Skeletal muscle satellite cell (primary cell): ENCODE measurements at regions not wholly inside any gene's neighbourhood (a gene's known extent, or its start where the extent isn't known, plus 50 kb on each side); places are given as distances from the start of the nearest gene placed in this dataset.

Experiments
- H3K27me3 ChIP-seq: 2 replicates; pipeline ENCODE4 v1.7.0; 2013; ENCODE audit warnings: low read length; ENCODE audit not compliant: control insufficient read depth, insufficient read depth
- H3K36me3 ChIP-seq: 2 replicates; pipeline ENCODE4 v1.7.0; 2013; ENCODE audit warnings: mild to moderate bottlenecking, control low read depth, low read length; ENCODE audit not compliant: insufficient read depth
- H3K4me1 ChIP-seq: 2 replicates; pipeline ENCODE4 v1.7.0; 2013; ENCODE audit warnings: low read length; ENCODE audit not compliant: control insufficient read depth, insufficient read depth
- H3K4me2 ChIP-seq: 2 replicates; pipeline ENCODE4 v1.7.0; 2013; ENCODE audit warnings: mild to moderate bottlenecking, low read length
- H3K4me3 ChIP-seq: 2 replicates; pipeline ENCODE4 v1.7.0; 2013; ENCODE audit warnings: low read length
- H3K9ac ChIP-seq: 2 replicates; pipeline ENCODE4 v1.7.0; 2013; ENCODE audit warnings: mild to moderate bottlenecking, low read depth, low read length, moderate library complexity
- H3K9me3 ChIP-seq: replicated peaks from 2 replicates; pipeline ENCODE4 v1.7.0; 2013; ENCODE audit warnings: mild to moderate bottlenecking, control low read depth, low read length

DNA sequence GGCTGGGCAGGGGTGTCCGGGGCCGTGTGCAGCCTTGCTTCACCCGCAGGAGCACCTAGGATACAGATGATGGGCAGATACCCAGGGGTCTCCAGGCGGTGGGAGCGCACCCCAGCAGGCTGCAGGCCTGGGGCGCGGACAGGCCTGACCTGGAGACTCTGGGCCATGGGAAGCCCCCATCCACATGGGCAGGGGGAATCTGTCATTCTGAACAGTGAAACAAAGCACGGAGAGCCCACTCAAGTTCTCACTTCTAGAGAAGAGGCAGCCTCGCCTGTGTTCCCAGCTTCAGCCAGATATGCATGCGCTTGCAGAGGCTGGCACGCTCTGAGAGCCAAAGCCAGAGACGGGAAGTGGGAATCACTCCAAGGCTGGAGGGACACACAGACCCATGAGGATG is 333.1 kb downstream of the BRD1 start:
- peaks cover 13% of the 10 kb centered on the region for H3K9me3 ChIP-seq
- no peaks in the 10 kb centered on the region for H3K4me1 ChIP-seq
- H3K4me3 ChIP-seq, result no peak overlapping the region
- no peak overlapping the region for H3K4me2 ChIP-seq
- no peaks in the 10 kb centered on the region for H3K36me3 ChIP-seq
- no peaks in the 10 kb centered on the region for H3K27me3 ChIP-seq
- no peak overlapping the region for H3K9ac ChIP-seq

DNA sequence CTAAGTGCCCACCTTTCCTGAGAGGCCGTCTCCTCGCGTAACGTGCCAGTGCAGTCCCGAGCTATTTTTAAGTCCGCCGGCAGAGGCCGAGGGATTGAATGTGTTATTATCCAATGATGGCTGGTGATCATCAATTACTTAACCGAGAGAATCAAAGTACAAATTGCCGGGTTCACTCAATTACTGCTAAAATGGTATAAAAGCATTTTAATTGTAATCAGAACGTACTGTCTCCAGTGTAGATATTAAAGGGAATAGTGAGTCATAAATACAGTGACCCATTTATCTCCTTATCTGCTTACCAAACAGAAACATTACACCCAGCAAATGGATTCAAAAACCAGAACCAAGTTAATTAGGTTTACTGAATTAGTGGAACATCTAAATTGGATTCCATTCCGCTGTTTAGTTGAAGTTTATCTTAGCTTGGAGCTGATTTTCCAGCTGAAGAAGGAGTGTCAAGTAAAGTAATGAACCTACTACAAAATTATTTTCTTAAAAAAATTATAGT is 334.9 kb downstream of the BRD1 start:
- Histone ChIP-seq H3K9ac (no peak overlapping the region), H3K4me1 (no peaks in the 10 kb centered on the region), H3K27me3 (no peaks in the 10 kb centered on the region), H3K9me3 (peaks cover 13% of the 10 kb centered on the region), H3K4me3 (no peak overlapping the region), H3K36me3 (no peaks in the 10 kb centered on the region), H3K4me2 (no peak overlapping the region)

DNA sequence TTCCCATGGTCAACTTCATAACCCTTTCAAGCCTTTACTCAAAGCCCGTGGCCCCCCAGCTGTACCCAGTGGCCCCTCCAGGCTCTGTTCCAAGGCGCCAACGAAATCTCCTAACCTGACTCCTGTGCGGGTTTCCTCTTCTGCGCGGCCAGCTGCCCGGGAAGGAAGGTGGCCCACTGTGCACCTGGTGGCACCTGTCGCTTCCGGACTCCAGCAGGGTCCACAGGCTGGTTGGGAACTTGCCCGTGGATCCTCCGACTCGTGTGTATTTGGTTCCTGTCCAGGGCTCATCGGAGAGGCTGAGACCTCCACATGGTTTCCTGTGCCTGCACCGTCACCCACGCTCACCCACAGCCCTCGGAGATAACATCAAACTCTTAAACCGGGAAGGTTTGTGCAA is 335.4 kb downstream of the BRD1 start:
- no peaks in the 10 kb centered on the region for H3K4me1 ChIP-seq
- H3K36me3 ChIP-seq, result no peaks in the 10 kb centered on the region
- H3K27me3 ChIP-seq, result no peaks in the 10 kb centered on the region
- no peak overlapping the region for H3K9ac ChIP-seq
- no peak overlapping the region for H3K4me2 ChIP-seq
- no peak overlapping the region for H3K4me3 ChIP-seq
- H3K9me3 ChIP-seq, result peaks cover 13% of the 10 kb centered on the region

DNA sequence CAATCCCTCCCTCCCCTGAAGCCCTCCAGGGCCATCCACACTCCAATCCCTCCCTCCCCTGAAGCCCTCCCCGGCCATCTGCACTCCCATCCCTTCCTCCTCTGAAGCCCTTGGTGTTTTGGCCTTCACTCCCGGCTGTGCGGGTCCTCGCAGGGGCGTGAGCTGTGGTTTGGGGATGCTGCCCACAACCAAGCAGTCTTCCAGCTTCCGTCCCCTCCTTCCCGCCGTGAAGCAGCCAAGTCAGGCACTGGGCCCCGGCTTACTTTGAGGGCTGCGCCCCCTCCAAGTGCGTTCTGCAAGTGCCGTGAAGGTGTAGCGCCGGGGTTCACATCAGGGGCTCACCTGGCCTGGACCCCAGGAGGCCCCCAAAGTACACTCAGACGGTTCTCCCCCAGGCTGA is 335.9 kb downstream of the BRD1 start:
- Histone ChIP-seq H3K4me3 (no peak overlapping the region), H3K9me3 (peaks cover 13% of the 10 kb centered on the region), H3K27me3 (no peaks in the 10 kb centered on the region), H3K9ac (no peak overlapping the region), H3K4me2 (no peak overlapping the region), H3K36me3 (no peaks in the 10 kb centered on the region), H3K4me1 (no peaks in the 10 kb centered on the region)

DNA sequence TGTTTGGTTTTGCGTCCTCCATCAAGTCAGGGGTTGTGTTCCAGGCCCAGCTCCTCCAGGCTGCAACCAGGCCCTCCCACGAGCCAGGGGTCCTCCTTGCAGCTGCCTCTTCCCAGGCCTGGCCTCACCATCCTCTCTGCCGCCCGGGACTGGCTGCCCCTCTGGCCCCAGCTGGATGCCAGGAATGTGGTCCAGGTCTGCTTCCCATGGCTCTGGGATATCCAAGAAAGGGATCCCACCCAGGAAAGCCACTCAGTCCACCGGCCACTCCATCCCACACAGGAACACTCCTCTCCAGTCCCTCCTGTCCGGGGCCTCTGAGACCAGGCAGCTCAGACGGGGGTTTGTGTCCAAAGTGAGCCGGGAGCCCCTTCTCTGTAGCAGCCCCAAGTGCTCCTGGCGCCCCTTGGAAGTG is 336.4 kb downstream of the BRD1 start:
- Histone ChIP-seq H3K4me3 (no peak overlapping the region), H3K9me3 (peaks cover 13% of the 10 kb centered on the region), H3K27me3 (no peaks in the 10 kb centered on the region), H3K36me3 (no peaks in the 10 kb centered on the region), H3K4me1 (no peaks in the 10 kb centered on the region), H3K9ac (no peak overlapping the region), H3K4me2 (no peak overlapping the region)

DNA sequence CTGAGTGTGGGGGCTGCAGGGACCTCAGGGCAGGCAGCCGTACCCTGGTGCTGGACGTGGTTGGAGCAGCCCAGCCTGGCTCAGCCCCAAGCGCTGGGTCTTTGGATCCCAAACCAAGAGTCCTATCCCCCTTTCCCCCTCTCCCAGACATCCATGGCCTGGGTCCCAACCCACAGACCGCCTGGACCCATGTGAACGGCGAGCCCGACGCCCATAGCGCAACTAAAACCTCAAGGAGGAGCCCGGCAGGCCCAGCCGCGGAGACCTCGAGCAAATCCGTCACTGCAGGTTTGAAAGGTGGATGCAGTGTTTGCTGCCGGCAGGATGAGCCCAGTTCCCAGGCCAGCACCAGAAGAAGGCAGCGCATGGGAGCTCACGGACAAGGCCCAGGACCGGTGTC is 337.0 kb downstream of the BRD1 start:
- Histone ChIP-seq H3K4me3 (no peak overlapping the region), H3K4me2 (no peak overlapping the region), H3K9ac (no peak overlapping the region), H3K36me3 (no peaks in the 10 kb centered on the region), H3K27me3 (no peaks in the 10 kb centered on the region), H3K4me1 (no peaks in the 10 kb centered on the region), H3K9me3 (peaks cover 13% of the 10 kb centered on the region)

DNA sequence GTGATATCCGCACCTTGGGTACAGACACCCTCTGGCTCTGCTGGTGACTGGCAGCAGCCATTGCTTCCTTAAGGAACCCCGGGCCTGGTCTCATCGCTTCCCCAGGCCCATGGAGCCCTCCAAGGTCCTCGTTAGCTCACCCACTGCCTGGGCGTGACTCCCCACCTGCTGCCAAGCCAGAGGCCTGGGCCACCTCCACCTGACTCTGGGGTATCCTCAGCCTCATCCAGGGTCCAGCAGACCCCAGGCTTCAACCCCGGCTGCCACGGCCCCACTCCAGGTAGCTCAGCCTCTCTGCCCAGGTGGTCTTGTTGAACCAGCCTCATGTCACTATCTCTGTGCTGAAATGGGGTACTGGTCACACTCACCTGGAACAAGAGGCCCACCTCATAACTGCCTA is 337.9 kb downstream of the BRD1 start:
- H3K36me3 ChIP-seq, result no peaks in the 10 kb centered on the region

DNA sequence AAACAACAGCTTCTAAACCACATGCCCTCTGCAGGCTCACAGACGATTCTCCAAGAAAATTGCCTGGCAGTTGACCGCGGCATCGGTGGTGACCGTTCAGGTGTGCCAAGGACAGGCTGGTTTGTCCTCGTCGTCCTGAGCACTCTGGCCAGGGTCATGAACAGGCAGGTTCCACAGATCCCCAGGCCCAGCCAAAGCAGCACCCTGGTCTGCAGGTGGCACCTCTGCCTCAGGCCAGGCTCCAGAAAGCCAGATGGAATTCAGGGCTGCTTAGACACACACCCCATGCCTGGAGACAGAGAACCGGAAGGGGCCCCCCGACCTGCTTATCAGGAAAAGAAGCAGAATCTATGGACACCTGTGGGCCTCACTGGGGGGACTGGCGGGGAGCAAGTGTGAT is 338.7 kb downstream of the BRD1 start:
- no peaks in the 10 kb centered on the region for H3K36me3 ChIP-seq
- no peaks in the 10 kb centered on the region for H3K4me1 ChIP-seq
- peaks cover 13% of the 10 kb centered on the region for H3K9me3 ChIP-seq
- no peak overlapping the region for H3K9ac ChIP-seq
- H3K4me3 ChIP-seq, result no peak overlapping the region
- H3K27me3 ChIP-seq, result no peaks in the 10 kb centered on the region
- no peak overlapping the region for H3K4me2 ChIP-seq

More for the DNA sequence above, 337.9 kb downstream of the BRD1 start:
- Histone ChIP-seq H3K4me3 (no peak overlapping the region), H3K4me1 (no peaks in the 10 kb centered on the region), H3K9me3 (peaks cover 13% of the 10 kb centered on the region), H3K27me3 (no peaks in the 10 kb centered on the region), H3K4me2 (no peak overlapping the region), H3K9ac (no peak overlapping the region)

DNA sequence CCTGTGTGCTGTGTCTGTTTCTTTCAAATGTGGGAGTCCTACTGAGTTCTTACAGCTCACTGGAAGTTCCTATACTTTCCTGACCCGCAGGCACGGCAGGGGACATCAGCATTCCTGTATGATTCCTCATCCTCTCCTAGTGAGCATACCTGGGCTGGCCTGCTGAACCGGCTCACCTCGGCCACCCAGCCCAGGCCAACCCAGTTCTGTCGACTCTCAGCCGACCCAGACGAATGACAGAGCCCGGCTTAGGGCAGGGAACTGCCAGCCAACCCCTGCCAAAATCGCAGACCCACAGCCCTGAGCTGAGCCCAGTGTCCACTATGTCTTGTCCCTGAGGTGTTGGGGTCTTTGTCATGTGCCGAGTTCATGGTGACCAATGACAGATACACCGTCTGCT is 339.7 kb downstream of the BRD1 start:
- Histone ChIP-seq H3K9me3 (peaks cover 16% of the 10 kb centered on the region), H3K4me2 (no peak overlapping the region), H3K9ac (no peak overlapping the region)

DNA sequence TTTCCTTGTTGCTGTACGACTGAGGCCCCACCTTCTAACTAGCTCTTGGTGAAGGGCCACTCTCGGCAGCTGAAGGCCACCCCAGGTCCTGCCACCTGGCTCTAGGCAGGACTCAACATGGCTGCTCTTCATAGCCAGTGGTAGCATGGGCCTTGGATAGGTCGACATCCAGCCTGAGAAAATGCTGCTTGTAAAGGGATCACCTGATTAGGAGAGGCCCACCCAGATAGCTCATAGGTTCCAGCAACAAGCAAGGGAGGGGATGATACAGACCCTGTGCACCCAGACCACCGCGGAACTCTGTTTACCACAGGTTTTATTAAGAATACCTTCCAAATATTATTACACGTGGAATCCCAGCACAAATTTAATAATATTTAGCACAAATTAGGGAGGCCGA is 341.4 kb downstream of the BRD1 start:
- Histone ChIP-seq H3K4me2 (no peak overlapping the region), H3K9ac (no peak overlapping the region), H3K4me1 (no peaks in the 10 kb centered on the region), H3K36me3 (no peaks in the 10 kb centered on the region), H3K27me3 (no peaks in the 10 kb centered on the region), H3K4me3 (no peak overlapping the region), H3K9me3 (peaks cover 12% of the 10 kb centered on the region)

More for the DNA sequence above, 339.7 kb downstream of the BRD1 start:
- H3K4me1 ChIP-seq, result no peaks in the 10 kb centered on the region
- H3K36me3 ChIP-seq, result no peaks in the 10 kb centered on the region
- no peak overlapping the region for H3K4me3 ChIP-seq
- H3K27me3 ChIP-seq, result no peaks in the 10 kb centered on the region

DNA sequence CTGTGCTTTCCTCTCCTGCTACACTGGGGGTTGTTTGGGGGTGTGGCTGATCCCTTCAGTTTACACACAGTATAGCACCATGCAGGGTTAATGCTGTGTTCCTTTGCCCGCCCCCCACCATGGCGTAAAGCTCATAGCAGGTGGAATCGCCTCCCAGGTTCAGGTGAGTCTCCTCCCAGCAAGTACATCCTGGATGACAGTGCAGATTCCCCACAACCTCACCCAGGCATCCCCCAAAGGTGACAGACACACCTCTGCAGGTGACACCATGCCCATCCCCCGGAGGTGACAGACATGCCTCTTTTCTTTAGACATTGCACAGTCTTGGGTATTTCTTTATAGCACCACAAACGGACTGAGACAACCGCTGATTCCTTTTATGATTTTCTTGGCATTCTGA is 343.7 kb downstream of the BRD1 start:
- Histone ChIP-seq H3K4me3 (no peak overlapping the region), H3K9ac (no peak overlapping the region), H3K36me3 (no peaks in the 10 kb centered on the region), H3K27me3 (no peaks in the 10 kb centered on the region), H3K4me2 (no peak overlapping the region), H3K9me3 (peaks cover 7% of the 10 kb centered on the region), H3K4me1 (no peaks in the 10 kb centered on the region)

DNA sequence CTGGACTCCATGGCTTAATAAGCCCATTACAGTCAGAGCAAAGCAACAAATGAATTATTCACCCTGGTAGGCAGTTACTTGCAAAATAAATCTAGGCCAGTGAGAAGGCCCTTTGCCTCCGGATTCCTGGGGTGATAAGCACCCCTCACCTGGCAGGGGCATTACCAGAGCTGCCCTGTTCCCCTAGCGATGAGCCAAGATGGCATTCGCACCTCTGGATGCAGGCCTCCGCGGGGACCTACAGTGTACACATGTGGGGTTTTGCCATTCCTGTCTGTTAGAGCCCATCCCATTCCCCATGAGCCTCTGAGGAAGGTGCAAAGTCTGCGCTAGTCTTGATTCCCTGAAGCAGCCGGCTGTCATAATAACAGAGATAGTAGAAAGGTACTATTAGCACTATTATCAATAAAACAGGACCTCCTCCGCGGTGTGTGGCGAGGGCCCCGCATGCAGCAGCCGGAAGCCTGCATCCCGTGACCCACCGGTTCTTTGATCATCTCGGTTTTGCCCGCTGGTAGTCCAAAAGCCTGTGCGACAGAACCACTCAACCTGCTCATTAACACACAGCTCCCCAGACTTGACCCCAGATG is 344.3 kb downstream of the BRD1 start:
- H3K9ac ChIP-seq, result no peak overlapping the region
- no peak overlapping the region for H3K4me2 ChIP-seq
- H3K36me3 ChIP-seq, result no peaks in the 10 kb centered on the region
- H3K4me1 ChIP-seq, result no peaks in the 10 kb centered on the region
- H3K4me3 ChIP-seq, result no peak overlapping the region
- peaks cover 10% of the 10 kb centered on the region for H3K9me3 ChIP-seq
- no peaks in the 10 kb centered on the region for H3K27me3 ChIP-seq
